CD4-positive, alpha-beta memory T cell (primary cell): ENCODE measurements at regions not wholly inside any gene's neighbourhood (a gene's known extent, or its start where the extent isn't known, plus 50 kb on each side); places are given as distances from the start of the nearest gene placed in this dataset.

ENCODE experiments used
- CTCF ChIA-PET: fragments of 350-600 bp; sonication (Branson Sonifier 250); formaldehyde crosslinking; loops from one replicate; lab custom pipeline; 2021; ENCODE audit warnings: inconsistent platforms; ENCODE audit not compliant: partially characterized antibody; lab: Charles Lee
- POLR2A ChIA-PET: fragments of 350-600 bp; sonication (Branson Sonifier 250); formaldehyde crosslinking; loops from one replicate; lab custom pipeline; 2021; ENCODE audit not compliant: partially characterized antibody; lab: Charles Lee
- DNase-seq, 5 donors: peaks; one replicate each; pipeline versions ENCODE4 v3.0.0 to v3.0.0-alpha.2; 2020 to 2022; ENCODE audit warnings: mixed read lengths in 1 of 5
- H3K27ac ChIP-seq: one replicate; pipeline ENCODE4 v1.7.0; 2013; ENCODE audit warnings: low read depth, low read length
- H3K27me3 ChIP-seq: 2 replicates; pipeline ENCODE4 v1.7.0; 2013; ENCODE audit warnings: mild to moderate bottlenecking, low read length, moderate library complexity; ENCODE audit not compliant: insufficient read depth
- H3K36me3 ChIP-seq: 2 replicates; pipeline ENCODE4 v1.7.0; 2013; ENCODE audit warnings: mild to moderate bottlenecking, low read length, moderate library complexity; ENCODE audit not compliant: insufficient read depth
- H3K4me1 ChIP-seq: 2 replicates; pipeline ENCODE4 v1.7.0; 2013; ENCODE audit warnings: mild to moderate bottlenecking, low read length, moderate library complexity; ENCODE audit not compliant: insufficient read depth
- H3K4me3 ChIP-seq, 2 donors: one replicate each; pipeline ENCODE4 v1.7.0; 2013; ENCODE audit warnings: low read length in 2 of 2, mild to moderate bottlenecking in 1 of 2
- H3K9me3 ChIP-seq, 2 donors: one replicate each; pipeline ENCODE4 v1.7.0; 2013; ENCODE audit warnings: low read length in 2 of 2, control low read depth in 1 of 2; ENCODE audit not compliant: control insufficient read depth in 1 of 2
- H3K27ac Mint-ChIP-seq, 7 donors: one replicate each; pipeline ENCODE4 v1.8.0; 2020 to 2021; ENCODE audit warnings: mixed read lengths in 7 of 7, mild to moderate bottlenecking in 6 of 7, inconsistent platforms in 3 of 7, moderate library complexity in 3 of 7
- H3K27me3 Mint-ChIP-seq, 2 donors: one replicate each; pipeline ENCODE4 v1.8.0; 2020 to 2021; ENCODE audit warnings: mixed read lengths in 2 of 2
- H3K36me3 Mint-ChIP-seq, 2 donors: one replicate each; pipeline ENCODE4 v1.8.0; 2020 to 2021; ENCODE audit warnings: mixed read lengths in 2 of 2, inconsistent platforms in 1 of 2, mild to moderate bottlenecking in 1 of 2
- H3K4me1 Mint-ChIP-seq, 4 donors: one replicate each; pipeline ENCODE4 v1.8.0; 2020 to 2021; ENCODE audit warnings: mixed read lengths in 4 of 4, mild to moderate bottlenecking in 1 of 4
- H3K4me3 Mint-ChIP-seq, 8 donors: one replicate each; pipeline ENCODE4 v1.8.0; 2020 to 2021; ENCODE audit warnings: mixed read lengths in 8 of 8, mild to moderate bottlenecking in 7 of 8, moderate library complexity in 6 of 8, inconsistent platforms in 3 of 8
- H3K9me3 Mint-ChIP-seq, 8 donors: one replicate each; pipeline ENCODE4 v1.8.0; 2020 to 2021; ENCODE audit warnings: mixed read lengths in 8 of 8, mild to moderate bottlenecking in 5 of 8, inconsistent platforms in 3 of 8, moderate library complexity in 1 of 8
- intact Hi-C: fragments of 100-400 bp; cut with micrococcal nuclease; formaldehyde crosslinking; loops from one replicate; pipeline ENCODE4 v1.15.1; 2023

GRCh38 chr1:81208441-81208840 is 592.3 kb upstream of the ADGRL2 start:
- Histone ChIP-seq H3K36me3 (no peaks in the 10 kb centered on the region), H3K4me1 (no peaks in the 10 kb centered on the region), H3K27me3 (no peaks in the 10 kb centered on the region), H3K4me3 (no peak overlapping the region), H3K27ac (no peak overlapping the region), H3K9me3 (no peaks in the 10 kb centered on the region)
- Mint-ChIP-seq H3K27me3 (no peaks in the 10 kb centered on the region), H3K9me3 (peaks cover 0 to 7% (median 0%) of the 10 kb centered on the region in 8 donors), H3K4me1 (no peaks in the 10 kb centered on the region), H3K27ac (no peak overlapping the region), H3K36me3 (no peaks in the 10 kb centered on the region), H3K4me3 (no peak overlapping the region)
- intact Hi-C loops: no loop called here
- ChIA-PET CTCF (no interaction called here), POLR2A (no interaction called here)
- no peak for DNase-seq

DNA sequence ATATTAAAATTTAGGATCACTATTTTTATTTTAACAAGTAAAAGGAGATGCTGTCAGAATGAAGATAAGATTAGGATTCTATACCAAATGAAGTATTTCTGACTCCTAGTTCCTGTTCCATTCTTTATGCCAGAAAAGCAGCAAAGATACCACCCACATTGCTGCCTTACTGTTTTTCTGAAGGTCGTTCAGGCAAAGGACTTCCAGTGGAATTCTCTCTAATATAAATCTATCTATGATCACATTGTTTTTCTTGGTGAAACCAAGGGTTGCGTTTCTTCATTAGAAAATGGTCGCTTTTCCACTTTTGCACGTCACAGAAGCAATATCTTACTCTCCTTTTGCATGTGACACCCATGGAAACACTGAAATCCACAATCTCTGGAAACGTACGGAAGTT is 594.8 kb upstream of the ADGRL2 start:
- Mint-ChIP-seq H3K9me3 (peaks cover 0 to 4% (median 0%) of the 10 kb centered on the region in 8 donors), H3K27me3 (no peaks in the 10 kb centered on the region), H3K4me3 (no peak overlapping the region), H3K4me1 (no peaks in the 10 kb centered on the region), H3K27ac (no peak overlapping the region), H3K36me3 (no peaks in the 10 kb centered on the region)
- DNase-seq: no peak
- intact Hi-C loops: no loop called here
- Histone ChIP-seq H3K27ac (no peak overlapping the region), H3K9me3 (no peaks in the 10 kb centered on the region), H3K4me3 (no peak overlapping the region), H3K27me3 (no peaks in the 10 kb centered on the region), H3K36me3 (no peaks in the 10 kb centered on the region), H3K4me1 (no peaks in the 10 kb centered on the region)
- CTCF ChIA-PET: no interaction called here
- POLR2A ChIA-PET: no interaction called here

GRCh38 chr1:81201779-81202178 is 599.0 kb upstream of the ADGRL2 start:
- Mint-ChIP-seq H3K27ac (no peak overlapping the region), H3K4me1 (no peaks in the 10 kb centered on the region), H3K27me3 (no peaks in the 10 kb centered on the region), H3K9me3 (peaks cover 0 to 10% (median 2%) of the 10 kb centered on the region in 8 donors), H3K36me3 (no peaks in the 10 kb centered on the region), H3K4me3 (no peak overlapping the region)
- no peak for DNase-seq
- ChIA-PET CTCF (no interaction called here), POLR2A (no interaction called here)
- intact Hi-C loops: no loop called here
- no peaks in the 10 kb centered on the region for H3K27me3 ChIP-seq
- H3K36me3 ChIP-seq: no peaks in the 10 kb centered on the region
- H3K4me3 ChIP-seq: no peak overlapping the region
- no peak overlapping the region for H3K27ac ChIP-seq
- no peaks in the 10 kb centered on the region for H3K4me1 ChIP-seq
- H3K9me3 ChIP-seq: no peaks in the 10 kb centered on the region

- H3K4me1 Mint-ChIP-seq: no peaks in the 10 kb centered on the region
- H3K4me3 ChIP-seq: no peak overlapping the region
- intact Hi-C loops: no loop called here
- no peaks in the 10 kb centered on the region for H3K4me1 ChIP-seq
- no peak overlapping the region for H3K27ac ChIP-seq
- peaks cover 0 to 11% (median 6%) of the 10 kb centered on the region in 8 donors for H3K9me3 Mint-ChIP-seq
- H3K4me3 Mint-ChIP-seq: no peak overlapping the region
- H3K36me3 Mint-ChIP-seq: no peaks in the 10 kb centered on the region
- H3K27me3 Mint-ChIP-seq: no peaks in the 10 kb centered on the region
- H3K36me3 ChIP-seq: no peaks in the 10 kb centered on the region
- ChIA-PET CTCF (no interaction called here), POLR2A (no interaction called here)
- no peaks in the 10 kb centered on the region for H3K27me3 ChIP-seq
- H3K9me3 ChIP-seq: no peaks in the 10 kb centered on the region
- no peak for DNase-seq
- H3K27ac Mint-ChIP-seq: no peak overlapping the region
These were observed 603.1 kb upstream of the ADGRL2 start for GRCh38 chr1:81197591-81197990.

GRCh38 chr1:81192647-81193642 is 607.8 kb upstream of the ADGRL2 start:
- Mint-ChIP-seq H3K4me3 (no peak overlapping the region), H3K27ac (no peak overlapping the region), H3K36me3 (no peaks in the 10 kb centered on the region), H3K4me1 (no peaks in the 10 kb centered on the region), H3K27me3 (no peaks in the 10 kb centered on the region), H3K9me3 (peaks cover 0 to 10% (median 4%) of the 10 kb centered on the region in 8 donors)
- CTCF ChIA-PET: no interaction called here
- Histone ChIP-seq H3K4me1 (no peaks in the 10 kb centered on the region), H3K36me3 (no peaks in the 10 kb centered on the region), H3K4me3 (no peak overlapping the region), H3K9me3 (no peaks in the 10 kb centered on the region), H3K27me3 (no peaks in the 10 kb centered on the region), H3K27ac (no peak overlapping the region)
- intact Hi-C loops: no loop called here
- POLR2A ChIA-PET: no interaction called here
- DNase-seq: no peak

DNA sequence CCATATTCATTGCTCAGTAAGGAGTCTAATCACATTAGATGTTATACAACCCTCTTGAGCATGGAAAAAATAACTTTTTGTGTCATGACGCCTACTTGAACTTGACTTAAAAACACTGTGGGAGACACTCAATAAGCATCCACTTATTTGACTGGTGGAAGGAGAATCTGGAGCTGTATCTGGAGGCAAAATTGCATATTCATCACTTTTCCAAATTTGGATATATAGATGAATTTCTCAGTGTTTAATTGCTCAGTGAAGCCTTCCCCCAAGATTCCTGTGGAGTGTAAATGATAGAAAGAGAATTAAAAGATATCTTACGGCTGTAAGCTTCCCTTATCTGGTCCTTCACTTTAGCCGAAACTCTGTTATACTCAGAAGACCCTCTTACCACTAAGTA is 610.7 kb upstream of the ADGRL2 start:
- H3K27me3 ChIP-seq: no peaks in the 10 kb centered on the region
- no peaks in the 10 kb centered on the region for H3K36me3 ChIP-seq
- DNase-seq: no peak
- no peaks in the 10 kb centered on the region for H3K4me1 ChIP-seq
- H3K36me3 Mint-ChIP-seq: no peaks in the 10 kb centered on the region
- H3K27me3 Mint-ChIP-seq: no peaks in the 10 kb centered on the region
- no peaks in the 10 kb centered on the region for H3K4me1 Mint-ChIP-seq
- no peak overlapping the region for H3K27ac Mint-ChIP-seq
- peaks cover 3 to 12% (median 7%) of the 10 kb centered on the region in 8 donors for H3K9me3 Mint-ChIP-seq
- H3K4me3 Mint-ChIP-seq: no peak overlapping the region
- CTCF ChIA-PET: no interaction called here
- POLR2A ChIA-PET: no interaction called here
- intact Hi-C loops: no loop called here
- H3K9me3 ChIP-seq: no peaks in the 10 kb centered on the region
- H3K4me3 ChIP-seq: no peak overlapping the region
- H3K27ac ChIP-seq: no peak overlapping the region

- no peaks in the 10 kb centered on the region for H3K36me3 Mint-ChIP-seq
- CTCF ChIA-PET: no interaction called here
- Histone ChIP-seq H3K27me3 (no peaks in the 10 kb centered on the region), H3K36me3 (no peaks in the 10 kb centered on the region), H3K27ac (no peak overlapping the region), H3K4me1 (no peaks in the 10 kb centered on the region), H3K4me3 (no peak overlapping the region), H3K9me3 (no peaks in the 10 kb centered on the region)
- no peak overlapping the region for H3K27ac Mint-ChIP-seq
- POLR2A ChIA-PET: no interaction called here
- H3K27me3 Mint-ChIP-seq: no peaks in the 10 kb centered on the region
- no peaks in the 10 kb centered on the region for H3K4me1 Mint-ChIP-seq
- H3K9me3 Mint-ChIP-seq: peaks cover 2 to 25% (median 8%) of the 10 kb centered on the region in 8 donors
- intact Hi-C loops: no loop called here
- H3K4me3 Mint-ChIP-seq: no peak overlapping the region
- DNase-seq: no peak
These were observed 613.1 kb upstream of the ADGRL2 start for GRCh38 chr1:81187635-81188034.
